Tibial nerve (tissue), 4 donors: ENCODE measurements at regions not wholly inside any gene's neighbourhood (a gene's known extent, or its start where the extent isn't known, plus 50 kb on each side); places are given as distances from the start of the nearest gene placed in this dataset.

Experiments
- DNase-seq, 2 donors: peaks; one replicate each; pipeline ENCODE4 v3.0.0-alpha.2; 2019; ENCODE audit warnings: low spot score in 2 of 2
- H3K27ac ChIP-seq, 4 donors: fragments of 200-600 bp; sonication (generic) in 3 of 4; one replicate each; pipeline ENCODE4 v1.5.1; 2017 to 2019; ENCODE audit warnings: mild to moderate bottlenecking in 1 of 4
- H3K27me3 ChIP-seq, 2 donors: fragments of 200-600 bp; sonication (generic) in 1 of 2; one replicate each; pipeline versions ENCODE4 v1.5.1 to v1.6.0; 2017 to 2019
- H3K36me3 ChIP-seq, 3 donors: fragments of 200-600 bp; sonication (generic); one replicate each; pipeline ENCODE4 v1.5.1; 2018 to 2019
- H3K4me1 ChIP-seq, 4 donors: fragments of 200-600 bp; sonication (generic) in 3 of 4; one replicate each; pipeline ENCODE4 v1.5.1; 2017 to 2019
- H3K4me3 ChIP-seq, 4 donors: fragments of 200-600 bp; sonication (generic) in 3 of 4; one replicate each; pipeline ENCODE4 v1.5.1; 2017 to 2019; ENCODE audit warnings: mild to moderate bottlenecking in 1 of 4, moderate library complexity in 1 of 4
- H3K9me3 ChIP-seq, 4 donors: fragments of 200-600 bp; sonication (generic) in 3 of 4; one replicate each; pipeline ENCODE4 v1.5.1; 2017 to 2019
- EP300 ChIP-seq, 2 donors: sonication (generic); formaldehyde crosslinking; IDR thresholded peaks; one replicate each; pipeline ENCODE4 v1.6.1; 2017; ENCODE audit warnings: antibody characterized with exemption in 2 of 2, mild to moderate bottlenecking in 1 of 2
- POLR2A ChIP-seq, 2 donors: fragments of 450-650 bp; IDR thresholded peaks; one replicate each; pipeline ENCODE4 v1.6.1; 2017; ENCODE audit warnings: antibody characterized with exemption in 2 of 2, mild to moderate bottlenecking in 2 of 2, moderate library complexity in 2 of 2
- WGBS, 2 donors: methylation state at CpG; one replicate each; pipeline ENCODE4 v1.1.5; 2018; 5-methylcytosine and 5-hydroxymethylcytosine counted together
- TF ChIP-seq, protein P1 (sequence below), 5 experiments: fragments of 200-600 bp in 3 of 5; fragments of 450-650 bp in 2 of 5; sonication (generic) in 3 of 5; IDR thresholded peaks; one replicate each; pipeline ENCODE4 v1.5.1; 2016 to 2019; ENCODE audit warnings: antibody characterized with exemption in 5 of 5, mild to moderate bottlenecking in 3 of 5, moderate library complexity in 2 of 5

DNA sequence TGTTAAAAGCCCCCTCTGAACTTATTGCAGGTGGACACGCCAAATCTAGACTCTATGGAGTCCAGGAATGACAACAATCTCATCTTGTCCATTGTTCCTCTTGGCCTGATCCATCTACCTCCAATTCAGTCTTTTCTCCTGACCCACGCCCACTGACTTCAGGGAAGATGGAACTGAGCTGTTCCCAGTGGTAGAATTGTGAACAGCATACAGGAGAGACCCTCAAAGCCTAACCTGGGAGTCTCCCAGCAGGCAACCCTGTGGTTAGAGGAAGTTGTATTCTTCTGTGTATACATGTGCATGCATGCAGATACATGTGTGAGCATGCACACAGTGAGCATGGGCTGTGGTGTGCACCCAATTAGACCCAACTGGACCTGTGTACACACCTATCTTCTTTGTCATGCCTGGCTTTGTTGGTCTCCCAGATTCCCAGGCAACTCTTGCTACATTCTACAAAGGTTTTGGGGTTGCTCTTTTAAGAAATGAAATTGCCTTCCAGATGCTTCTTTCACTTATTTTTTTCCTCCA, 286.0 kb downstream of the ZSWIM6 start:
- no peak overlapping the region for H3K4me3 ChIP-seq
- no peak overlapping the region for H3K27ac ChIP-seq
- TF ChIP-seq, protein P1, sequence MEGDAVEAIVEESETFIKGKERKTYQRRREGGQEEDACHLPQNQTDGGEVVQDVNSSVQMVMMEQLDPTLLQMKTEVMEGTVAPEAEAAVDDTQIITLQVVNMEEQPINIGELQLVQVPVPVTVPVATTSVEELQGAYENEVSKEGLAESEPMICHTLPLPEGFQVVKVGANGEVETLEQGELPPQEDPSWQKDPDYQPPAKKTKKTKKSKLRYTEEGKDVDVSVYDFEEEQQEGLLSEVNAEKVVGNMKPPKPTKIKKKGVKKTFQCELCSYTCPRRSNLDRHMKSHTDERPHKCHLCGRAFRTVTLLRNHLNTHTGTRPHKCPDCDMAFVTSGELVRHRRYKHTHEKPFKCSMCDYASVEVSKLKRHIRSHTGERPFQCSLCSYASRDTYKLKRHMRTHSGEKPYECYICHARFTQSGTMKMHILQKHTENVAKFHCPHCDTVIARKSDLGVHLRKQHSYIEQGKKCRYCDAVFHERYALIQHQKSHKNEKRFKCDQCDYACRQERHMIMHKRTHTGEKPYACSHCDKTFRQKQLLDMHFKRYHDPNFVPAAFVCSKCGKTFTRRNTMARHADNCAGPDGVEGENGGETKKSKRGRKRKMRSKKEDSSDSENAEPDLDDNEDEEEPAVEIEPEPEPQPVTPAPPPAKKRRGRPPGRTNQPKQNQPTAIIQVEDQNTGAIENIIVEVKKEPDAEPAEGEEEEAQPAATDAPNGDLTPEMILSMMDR (IDR thresholded peaks at IDR 0.05), result no peak
- TF ChIP-seq POLR2A (IDR thresholded peaks at IDR 0.05) (no peak), EP300 (IDR thresholded peaks at IDR 0.05) (no peak)
- H3K9me3 ChIP-seq, result no peaks in the 10 kb centered on the region
- peaks cover 0 to 31% (median 18%) of the 10 kb centered on the region in 4 donors for H3K4me1 ChIP-seq
- DNase-seq, result no peak
- H3K36me3 ChIP-seq, result no peaks in the 10 kb centered on the region
- 84 to 95% methylated on average over 2 of the region's 2 CpGs for WGBS, 2 donors
- no peaks in the 10 kb centered on the region for H3K27me3 ChIP-seq

GRCh38 chr5:61618577-61618976, 286.5 kb downstream of the ZSWIM6 start:
- TF ChIP-seq POLR2A (IDR thresholded peaks at IDR 0.05), result no peak
- TF ChIP-seq EP300 (IDR thresholded peaks at IDR 0.05), result no peak
- TF ChIP-seq, protein P1 (IDR thresholded peaks at IDR 0.05), result no peak
- H3K27ac ChIP-seq, result no peak overlapping the region
- H3K36me3 ChIP-seq, result no peaks in the 10 kb centered on the region
- no peaks in the 10 kb centered on the region for H3K27me3 ChIP-seq
- no peaks in the 10 kb centered on the region for H3K9me3 ChIP-seq
- peaks cover 0 to 34% (median 18%) of the 10 kb centered on the region in 4 donors for H3K4me1 ChIP-seq
- WGBS, 2 donors, result 88 to 98% methylated on average over 4 of the region's 4 CpGs
- no peak for DNase-seq
- no peak overlapping the region for H3K4me3 ChIP-seq

GRCh38 chr5:61619289-61619688, 287.2 kb downstream of the ZSWIM6 start:
- no peak overlapping the region for H3K4me3 ChIP-seq
- 65 to 70% methylated on average over 3 of the region's 3 CpGs for WGBS, 2 donors
- no peaks in the 10 kb centered on the region for H3K36me3 ChIP-seq
- H3K9me3 ChIP-seq, result no peaks in the 10 kb centered on the region
- no peaks in the 10 kb centered on the region for H3K27me3 ChIP-seq
- TF ChIP-seq EP300 (IDR thresholded peaks at IDR 0.05) (no peak), POLR2A (IDR thresholded peaks at IDR 0.05) (no peak)
- TF ChIP-seq, protein P1 (IDR thresholded peaks at IDR 0.05), result no peak
- H3K27ac ChIP-seq, result peak overlapping the region in 2 of 4 donors; percentile 63 to 80
- DNase-seq, result no peak
- H3K4me1 ChIP-seq, result peaks cover 0 to 40% (median 18%) of the 10 kb centered on the region in 4 donors

- peaks cover 0 to 46% (median 19%) of the 10 kb centered on the region in 4 donors for H3K4me1 ChIP-seq
- TF ChIP-seq, protein P1 (IDR thresholded peaks at IDR 0.05), result no peak
- TF ChIP-seq POLR2A (IDR thresholded peaks at IDR 0.05), result no peak
- no peak for TF ChIP-seq EP300 (IDR thresholded peaks at IDR 0.05)
- no peaks in the 10 kb centered on the region for H3K9me3 ChIP-seq
- no peak for DNase-seq
- no peak overlapping the region for H3K4me3 ChIP-seq
- no peaks in the 10 kb centered on the region for H3K36me3 ChIP-seq
- WGBS, 2 donors, result 71 to 75% methylated on average over 8 of the region's 8 CpGs
- no peaks in the 10 kb centered on the region for H3K27me3 ChIP-seq
- peak overlapping the region in 3 of 4 donors; percentile 55 to 80 (median 63) for H3K27ac ChIP-seq
Observed at GRCh38 chr5:61619777-61620518, 287.9 kb downstream of the ZSWIM6 start.

GRCh38 chr5:61620699-61621182, 288.7 kb downstream of the ZSWIM6 start:
- Histone ChIP-seq H3K4me1 (peaks cover 0 to 54% (median 25%) of the 10 kb centered on the region in 4 donors), H3K27me3 (no peaks in the 10 kb centered on the region), H3K36me3 (no peaks in the 10 kb centered on the region), H3K27ac (peak overlapping the region; percentile 54 to 80 (median 59)), H3K4me3 (no peak overlapping the region), H3K9me3 (no peaks in the 10 kb centered on the region)
- no peak for TF ChIP-seq POLR2A (IDR thresholded peaks at IDR 0.05)
- TF ChIP-seq, protein P1 (IDR thresholded peaks at IDR 0.05), result no peak
- TF ChIP-seq EP300 (IDR thresholded peaks at IDR 0.05), result peak in 1 of 2 donors; percentile 45
- 26 to 31% methylated on average over 4 of the region's 4 CpGs for WGBS, 2 donors
- DNase-seq, result no peak
